Omental fat pad (tissue), 3 donors: ENCODE measurements at regions not wholly inside any gene's neighbourhood (a gene's known extent, or its start where the extent isn't known, plus 50 kb on each side); places are given as distances from the start of the nearest gene placed in this dataset.

ENCODE experiments used
- ATAC-seq: fragments of 150-250 bp; one replicate; pipeline ENCODE4 v1.9.1; 2016; ENCODE audit warnings: mild to moderate bottlenecking, moderate library complexity; ENCODE audit not compliant: low FRiP score
- DNase-seq: peaks from one replicate; pipeline ENCODE4 v3.0.0-alpha.2; 2019; ENCODE audit warnings: low spot score
- TF ChIP-seq, protein P1 (sequence below), 3 donors: fragments of 450-650 bp; IDR thresholded peaks; one replicate each; pipeline ENCODE4 v1.5.1; 2016 to 2017; ENCODE audit warnings: antibody characterized with exemption in 3 of 3, mild to moderate bottlenecking in 3 of 3, moderate library complexity in 2 of 3

DNA sequence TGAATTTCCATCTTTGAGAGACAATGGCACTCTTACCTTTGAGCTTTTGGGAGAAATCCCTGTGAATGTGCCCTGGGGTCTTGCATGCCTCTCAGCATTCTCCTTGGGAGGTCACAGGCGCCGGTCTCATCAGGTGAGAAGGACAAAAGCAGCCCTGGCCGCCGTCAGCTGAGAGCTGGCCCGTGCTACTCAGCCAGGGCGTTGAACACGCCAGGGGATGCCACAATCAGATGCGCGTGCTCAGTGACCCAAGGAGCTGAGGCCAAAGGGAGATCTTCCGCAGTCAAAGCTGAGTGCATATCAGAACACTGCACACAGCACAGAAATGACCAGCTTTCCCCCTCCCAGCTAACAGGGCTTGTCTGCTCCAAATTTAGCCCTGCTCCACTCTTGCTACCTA is 253.6 kb upstream of the NOX3 start:
- TF ChIP-seq, protein P1, sequence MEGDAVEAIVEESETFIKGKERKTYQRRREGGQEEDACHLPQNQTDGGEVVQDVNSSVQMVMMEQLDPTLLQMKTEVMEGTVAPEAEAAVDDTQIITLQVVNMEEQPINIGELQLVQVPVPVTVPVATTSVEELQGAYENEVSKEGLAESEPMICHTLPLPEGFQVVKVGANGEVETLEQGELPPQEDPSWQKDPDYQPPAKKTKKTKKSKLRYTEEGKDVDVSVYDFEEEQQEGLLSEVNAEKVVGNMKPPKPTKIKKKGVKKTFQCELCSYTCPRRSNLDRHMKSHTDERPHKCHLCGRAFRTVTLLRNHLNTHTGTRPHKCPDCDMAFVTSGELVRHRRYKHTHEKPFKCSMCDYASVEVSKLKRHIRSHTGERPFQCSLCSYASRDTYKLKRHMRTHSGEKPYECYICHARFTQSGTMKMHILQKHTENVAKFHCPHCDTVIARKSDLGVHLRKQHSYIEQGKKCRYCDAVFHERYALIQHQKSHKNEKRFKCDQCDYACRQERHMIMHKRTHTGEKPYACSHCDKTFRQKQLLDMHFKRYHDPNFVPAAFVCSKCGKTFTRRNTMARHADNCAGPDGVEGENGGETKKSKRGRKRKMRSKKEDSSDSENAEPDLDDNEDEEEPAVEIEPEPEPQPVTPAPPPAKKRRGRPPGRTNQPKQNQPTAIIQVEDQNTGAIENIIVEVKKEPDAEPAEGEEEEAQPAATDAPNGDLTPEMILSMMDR (IDR thresholded peaks at IDR 0.05), result no peak
- no peak for ATAC-seq

DNA sequence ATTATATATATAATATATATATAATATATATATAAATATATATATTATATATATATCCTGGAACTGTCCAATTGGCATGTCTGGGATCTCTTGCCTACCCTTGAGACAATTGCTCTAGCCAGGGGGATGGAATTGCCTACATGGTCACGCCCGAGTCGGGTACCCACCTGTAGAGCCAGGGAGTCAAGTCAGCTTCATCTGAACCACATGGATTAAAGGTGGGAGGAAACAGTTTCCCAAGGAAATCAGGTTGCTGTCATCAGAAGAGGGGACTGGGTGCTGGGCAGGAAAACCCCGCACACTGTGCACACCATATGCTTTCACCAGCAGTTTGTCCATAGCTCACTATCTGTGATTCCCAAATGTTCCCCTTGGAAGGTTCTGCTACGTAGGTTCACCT is 252.5 kb upstream of the NOX3 start:
- TF ChIP-seq, protein P1 (IDR thresholded peaks at IDR 0.05), result no peak
- ATAC-seq, result no peak
- no peak for DNase-seq

More for the DNA sequence above, 253.6 kb upstream of the NOX3 start:
- no peak for DNase-seq

DNA sequence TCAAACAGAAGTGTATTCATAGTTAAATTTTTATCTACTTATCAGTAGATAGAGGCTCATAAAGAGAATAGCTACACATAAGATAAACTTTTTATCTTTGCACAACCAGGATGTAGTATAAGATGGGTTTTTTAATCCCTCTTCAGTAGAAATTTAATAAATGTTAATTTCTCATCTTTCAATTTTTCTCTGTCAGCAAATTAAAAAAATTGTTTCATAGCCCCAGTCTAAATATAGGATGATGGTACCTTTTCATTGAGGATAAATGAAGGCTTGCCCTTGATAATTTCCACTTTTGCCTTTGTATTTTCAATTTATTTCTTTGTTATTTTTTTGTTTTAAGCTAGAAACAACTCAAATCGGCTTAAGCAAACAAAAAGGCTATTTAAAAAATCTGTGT is 251.2 kb upstream of the NOX3 start:
- DNase-seq (no peak), ATAC-seq (no peak)
- TF ChIP-seq, protein P1 (IDR thresholded peaks at IDR 0.05), result no peak

DNA sequence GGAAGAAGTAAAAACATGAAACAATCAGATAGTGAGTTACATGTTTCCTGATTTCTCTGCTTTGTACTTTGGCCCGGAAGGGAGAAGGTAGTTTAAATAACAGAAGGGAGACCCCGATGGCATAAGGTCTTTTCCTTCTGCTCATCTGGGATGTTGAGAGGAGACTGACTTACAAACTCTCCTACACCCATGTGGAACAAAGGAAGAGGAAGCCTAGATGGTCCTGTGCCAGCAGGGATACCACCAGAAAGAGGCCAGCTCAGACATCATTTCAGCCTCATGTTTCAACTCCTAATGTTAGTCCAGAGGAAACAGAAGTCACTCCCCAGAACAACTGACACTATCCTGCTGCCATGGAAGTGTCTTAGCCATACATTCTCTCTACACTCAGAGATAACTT is 250.7 kb upstream of the NOX3 start:
- no peak for ATAC-seq
- no peak for DNase-seq
- TF ChIP-seq, protein P1 (IDR thresholded peaks at IDR 0.05), result no peak

DNA sequence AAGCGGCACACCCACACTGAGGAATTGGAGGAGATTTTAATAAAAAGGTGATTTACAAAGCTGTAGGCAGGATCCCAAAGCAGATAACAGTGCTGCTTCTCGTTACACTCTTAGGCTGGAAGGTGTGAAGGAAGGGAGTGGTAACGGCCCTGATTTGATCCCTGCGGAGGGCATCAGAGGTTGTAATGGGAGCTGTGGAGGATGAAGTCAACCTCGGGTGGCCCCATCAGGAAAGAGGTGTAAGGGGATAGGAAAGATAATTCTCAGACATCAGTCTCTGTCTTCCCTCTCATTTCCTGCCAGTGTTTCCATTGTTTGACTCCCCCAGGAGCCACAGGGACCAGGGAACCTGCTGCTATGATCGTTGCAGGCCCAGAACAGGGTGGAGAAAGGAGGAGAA is 245.7 kb upstream of the NOX3 start:
- ATAC-seq (no peak), DNase-seq (no peak)
- TF ChIP-seq, protein P1 (IDR thresholded peaks at IDR 0.05), result no peak

DNA sequence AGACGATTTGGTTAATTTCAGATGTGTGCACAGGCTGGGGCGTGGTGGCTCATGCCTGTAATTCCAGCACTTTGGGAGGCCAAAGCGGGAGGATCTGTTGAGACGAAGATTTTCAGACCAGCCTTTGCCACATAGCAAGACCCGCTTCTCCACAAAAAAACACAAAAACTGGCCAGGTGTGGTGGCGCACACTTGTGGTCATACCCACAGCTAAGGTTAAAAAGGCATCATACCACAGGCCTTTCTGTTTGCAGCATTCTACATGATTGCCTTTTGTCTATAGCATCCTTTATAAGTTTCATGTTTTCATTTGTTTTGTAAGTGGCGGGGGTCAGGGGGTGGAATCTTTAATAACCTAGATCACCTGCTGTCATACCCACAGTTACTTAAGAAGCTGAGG is 239.9 kb upstream of the NOX3 start:
- ATAC-seq, result no peak
- no peak for DNase-seq
- TF ChIP-seq, protein P1 (IDR thresholded peaks at IDR 0.05), result no peak

DNA sequence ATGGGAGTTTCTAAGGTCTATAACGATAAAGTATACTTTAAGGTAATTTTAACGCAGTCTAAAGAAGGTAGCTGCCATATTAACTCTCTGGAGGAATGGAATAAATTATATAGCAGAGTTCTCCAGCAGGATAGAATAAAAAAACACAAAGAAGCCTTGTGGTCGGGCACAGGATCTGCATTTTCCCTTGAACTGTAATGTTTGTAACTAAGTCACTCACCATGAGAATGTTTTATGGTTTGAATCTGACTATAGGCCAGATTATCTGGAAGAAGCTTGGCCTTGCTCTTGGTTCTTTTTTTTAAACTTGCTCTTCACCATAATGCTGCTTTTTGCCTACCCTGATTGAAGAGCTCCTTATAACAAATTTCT is 238.8 kb upstream of the NOX3 start:
- TF ChIP-seq, protein P1 (IDR thresholded peaks at IDR 0.05), result no peak
- DNase-seq (no peak), ATAC-seq (no peak)
